Peyer's patch (tissue), 4 donors: ENCODE measurements at regions not wholly inside any gene's neighbourhood (a gene's known extent, or its start where the extent isn't known, plus 50 kb on each side); places are given as distances from the start of the nearest gene placed in this dataset.

Experiments used
- CTCF ChIP-seq, 6 experiments: fragments of 450-650 bp in 4 of 6; fragments of 200-600 bp in 2 of 6; sonication (generic) in 1 of 6; IDR thresholded peaks; one replicate each; pipeline ENCODE4 v1.5.1; 2017 to 2019; ENCODE audit warnings: antibody characterized with exemption in 6 of 6, mild to moderate bottlenecking in 3 of 6, moderate library complexity in 1 of 6
- POLR2A ChIP-seq, 2 donors: fragments of 450-650 bp; IDR thresholded peaks; one replicate each; pipeline ENCODE4 v1.5.1; 2017; ENCODE audit warnings: antibody characterized with exemption in 2 of 2, mild to moderate bottlenecking in 2 of 2, moderate library complexity in 2 of 2

GRCh38 chr2:175745911-175746310, 256.2 kb downstream of the LNPK start:
- no peak for TF ChIP-seq CTCF (IDR thresholded peaks at IDR 0.05)
- no peak for TF ChIP-seq POLR2A (IDR thresholded peaks at IDR 0.05)
